ENCODE measurements at regions not wholly inside any gene's neighbourhood (a gene's known extent, or its start where the extent isn't known, plus 50 kb on each side); places are given as distances from the start of the nearest gene placed in this dataset.

GRCh38 chr6:14488180-14488579 is 370.6 kb downstream of the CD83 start:
- TF ChIP-seq CTCF (conservative IDR thresholded peaks at IDR 0.05; ENCODE audit: control insufficient read depth, insufficient read depth, low read depth, low read length): no peak
- no peak for DNase-seq (ENCODE audit: low read depth)
- no peak overlapping the region for H3K4me3 ChIP-seq (ENCODE audit: control insufficient read depth, low read depth, low read length)

GRCh38 chr6:14489445-14489844 is 371.9 kb downstream of the CD83 start:
- no peak for TF ChIP-seq CTCF (conservative IDR thresholded peaks at IDR 0.05; ENCODE audit: control insufficient read depth, insufficient read depth, low read depth, low read length)
- no peak overlapping the region for H3K4me3 ChIP-seq (ENCODE audit: control insufficient read depth, low read depth, low read length)
- no peak for DNase-seq (ENCODE audit: low read depth)

DNA sequence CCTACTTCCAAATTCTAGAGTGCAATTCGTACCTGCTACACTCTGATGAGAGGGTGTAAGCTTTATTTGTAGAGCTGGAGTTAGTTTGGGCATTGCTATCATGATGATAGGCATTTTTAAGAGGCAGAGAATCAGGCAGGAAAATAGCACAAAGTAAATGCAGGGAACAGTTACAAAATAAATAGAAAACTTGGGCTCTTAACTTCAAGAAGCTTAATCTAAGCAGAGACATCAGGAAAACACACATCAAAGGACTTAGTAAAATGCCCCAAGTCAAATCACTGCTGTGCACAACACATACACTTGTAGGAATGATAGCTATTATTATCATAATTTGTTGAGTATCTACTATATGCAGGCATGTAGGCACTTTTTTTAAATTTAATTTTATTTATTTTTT is 381.2 kb downstream of the CD83 start:
- DNase-seq (ENCODE audit: low read depth): no peak
- no peak for TF ChIP-seq CTCF (conservative IDR thresholded peaks at IDR 0.05; ENCODE audit: control insufficient read depth, insufficient read depth, low read depth, low read length)
- no peak overlapping the region for H3K4me3 ChIP-seq (ENCODE audit: control insufficient read depth, low read depth, low read length)

DNA sequence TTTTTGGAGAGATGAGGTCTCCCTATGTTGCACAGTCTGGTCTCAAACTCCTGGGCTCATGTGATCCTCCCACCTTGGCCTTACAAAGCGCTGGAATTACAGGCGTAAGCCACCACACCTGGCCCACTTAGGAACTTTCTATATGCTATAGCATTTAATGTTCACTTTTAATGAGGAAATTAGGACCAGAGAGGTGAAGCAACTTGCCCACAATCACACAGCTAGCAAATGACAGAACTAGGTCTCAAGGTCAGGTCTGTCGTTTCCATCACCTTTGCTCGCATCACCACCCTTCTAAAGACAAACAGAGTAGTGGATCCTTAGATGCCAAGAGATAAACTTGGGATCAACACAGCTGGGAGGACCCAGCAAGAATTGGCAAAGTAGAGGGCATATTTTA is 381.7 kb downstream of the CD83 start:
- no peak overlapping the region for H3K4me3 ChIP-seq (ENCODE audit: control insufficient read depth, low read depth, low read length)
- no peak for DNase-seq (ENCODE audit: low read depth)
- TF ChIP-seq CTCF (conservative IDR thresholded peaks at IDR 0.05; ENCODE audit: control insufficient read depth, insufficient read depth, low read depth, low read length): no peak

GRCh38 chr6:14499841-14500240 is 382.3 kb downstream of the CD83 start:
- DNase-seq (ENCODE audit: low read depth): peak; percentile 65
- TF ChIP-seq CTCF (conservative IDR thresholded peaks at IDR 0.05; ENCODE audit: control insufficient read depth, insufficient read depth, low read depth, low read length): no peak
- H3K4me3 ChIP-seq (ENCODE audit: control insufficient read depth, low read depth, low read length): no peak overlapping the region

- no peak for TF ChIP-seq CTCF (conservative IDR thresholded peaks at IDR 0.05; ENCODE audit: control insufficient read depth, insufficient read depth, low read depth, low read length)
- no peak overlapping the region for H3K4me3 ChIP-seq (ENCODE audit: control insufficient read depth, low read depth, low read length)
- no peak for DNase-seq (ENCODE audit: low read depth)
Observed at GRCh38 chr6:14500809-14501208, 383.2 kb downstream of the CD83 start.

- H3K4me3 ChIP-seq (ENCODE audit: control insufficient read depth, low read depth, low read length): no peak overlapping the region
- TF ChIP-seq CTCF (conservative IDR thresholded peaks at IDR 0.05; ENCODE audit: control insufficient read depth, insufficient read depth, low read depth, low read length): no peak
- DNase-seq (ENCODE audit: low read depth): no peak
Observed at GRCh38 chr6:14501240-14501639, 383.7 kb downstream of the CD83 start.

All from fibroblast of mammary gland (primary cell).